HG03097 (cell line): ENCODE measurements at regions not wholly inside any gene's neighbourhood (a gene's known extent, or its start where the extent isn't known, plus 50 kb on each side); places are given as distances from the start of the nearest gene placed in this dataset.

Experiments used
- ATAC-seq: cut with Tn5 transposase; IDR thresholded peaks from one replicate; pipeline ENCODE4 v1.9.1; 2021; ENCODE audit not compliant: unreplicated experiment, low FRiP score

- ATAC-seq = no peak
Measured at GRCh38 chr2:226076529-226076928, 677.0 kb downstream of the NYAP2 start.

- no peak for ATAC-seq
Measured at GRCh38 chr2:226074391-226074790, 674.9 kb downstream of the NYAP2 start.

GRCh38 chr2:226073496-226074160 is 674.1 kb downstream of the NYAP2 start:
- no peak for ATAC-seq

- no peak for ATAC-seq
Measured at GRCh38 chr2:226066873-226067272, 667.4 kb downstream of the NYAP2 start.

- no peak for ATAC-seq
Measured at GRCh38 chr2:226066391-226066790, 666.9 kb downstream of the NYAP2 start.

- no peak for ATAC-seq
Measured at GRCh38 chr2:226064932-226065570, 665.5 kb downstream of the NYAP2 start.

GRCh38 chr2:226063704-226064440 is 664.4 kb downstream of the NYAP2 start:
- ATAC-seq = no peak

- ATAC-seq = no peak
Measured at GRCh38 chr2:226059961-226060627, 660.6 kb downstream of the NYAP2 start.

- ATAC-seq = no peak
Measured at GRCh38 chr2:226057914-226058313, 658.4 kb downstream of the NYAP2 start.

GRCh38 chr2:226057365-226057764 is 657.9 kb downstream of the NYAP2 start:
- ATAC-seq = no peak

- no peak for ATAC-seq
Measured at GRCh38 chr2:226052772-226053416, 653.4 kb downstream of the NYAP2 start.

GRCh38 chr2:226050822-226051221 is 651.3 kb downstream of the NYAP2 start:
- ATAC-seq = no peak

GRCh38 chr2:226048611-226049010 is 649.1 kb downstream of the NYAP2 start:
- no peak for ATAC-seq

GRCh38 chr2:226045080-226045479 is 645.6 kb downstream of the NYAP2 start:
- no peak for ATAC-seq

- ATAC-seq = no peak
Measured at GRCh38 chr2:226040344-226040900, 640.9 kb downstream of the NYAP2 start.

GRCh38 chr2:226037526-226037925 is 638.0 kb downstream of the NYAP2 start:
- no peak for ATAC-seq

- ATAC-seq = no peak
Measured at GRCh38 chr2:226031647-226032501, 632.4 kb downstream of the NYAP2 start.

GRCh38 chr2:226030788-226031646 is 631.5 kb downstream of the NYAP2 start:
- no peak for ATAC-seq

GRCh38 chr2:226030369-226030768 is 630.9 kb downstream of the NYAP2 start:
- no peak for ATAC-seq
